K562 (cell line): ENCODE measurements at regions not wholly inside any gene's neighbourhood (a gene's known extent, or its start where the extent isn't known, plus 50 kb on each side); places are given as distances from the start of the nearest gene placed in this dataset.

Experiments used
- BRF1 ChIP-seq: IDR thresholded peaks from 3 replicates; pipeline ENCODE4 v1.6.1; 2011; ENCODE audit warnings: borderline replicate concordance, mild to moderate bottlenecking; ENCODE audit not compliant: insufficient read length; ENCODE audit errors: extremely low read depth
- CBX3 ChIP-seq, 2 experiments: IDR thresholded peaks; 1 replicate in 1 of 2; 2 replicates in 1 of 2; pipeline ENCODE4 v1.6.1; 2012; ENCODE audit warnings: inconsistent platforms in 2 of 2, low read length in 2 of 2, borderline replicate concordance in 1 of 2, control low read depth in 1 of 2
- EHMT2 ChIP-seq: fragments of 450-650 bp; IDR thresholded peaks from 2 replicates; pipeline ENCODE4 v1.6.1; 2018; ENCODE audit warnings: antibody characterized with exemption
- ELF1 ChIP-seq: fragments of 200-800 bp; sonication (Bioruptor generic); IDR thresholded peaks from 2 replicates; pipeline ENCODE4 v1.6.1; 2016; ENCODE audit warnings: missing genetic modification characterization, missing compliant biosample characterization
- EP300 ChIP-seq: IDR thresholded peaks from 2 replicates; pipeline ENCODE4 v1.6.1; 2012; ENCODE audit warnings: low read length, improper control_type of control experiment
- GABPB2 ChIP-seq: fragments of 250-450 bp; sonication (Bioruptor Pico); conservative IDR thresholded peaks from 2 replicates; pipeline ENCODE4 v1.5.1; 2021; ENCODE audit warnings: mild to moderate bottlenecking
- LEF1 ChIP-seq: fragments of 450-650 bp; IDR thresholded peaks from 2 replicates; pipeline ENCODE4 v1.6.1; 2016; ENCODE audit warnings: mild to moderate bottlenecking
- MED1 ChIP-seq: sonication (generic); formaldehyde crosslinking; IDR thresholded peaks from 2 replicates; pipeline ENCODE4 v1.8.1; 2023; ENCODE audit warnings: missing genetic modification reagents, borderline replicate concordance
- MTA1 ChIP-seq: fragments of 450-650 bp; IDR thresholded peaks from 2 replicates; pipeline ENCODE4 v1.6.1; 2017; ENCODE audit warnings: borderline replicate concordance
- OTX1 ChIP-seq: fragments of 450-650 bp; formaldehyde crosslinking; IDR thresholded peaks from 2 replicates; pipeline ENCODE4 v1.4.0; 2022; ENCODE audit warnings: mild to moderate bottlenecking
- PHF21A ChIP-seq: fragments of 450-650 bp; IDR thresholded peaks from 2 replicates; pipeline ENCODE4 v1.6.1; 2017; ENCODE audit warnings: low read depth, borderline replicate concordance
- PHF8 ChIP-seq: fragments of 200-600 bp; sonication (generic); IDR thresholded peaks from 2 replicates; pipeline ENCODE4 v1.6.1; 2012; ENCODE audit warnings: mixed run types, mild to moderate bottlenecking, inconsistent platforms, low read length, moderate library complexity, borderline replicate concordance
- RBBP5 ChIP-seq: fragments of 200-600 bp; sonication (generic); IDR thresholded peaks from 2 replicates; pipeline ENCODE4 v1.6.1; 2012; ENCODE audit warnings: borderline replicate concordance, mild to moderate bottlenecking, low read length, control low read depth, inconsistent platforms; ENCODE audit not compliant: insufficient read depth, poor library complexity, severe bottlenecking
- SAP30 ChIP-seq: fragments of 200-600 bp; sonication (generic); IDR thresholded peaks from 2 replicates; pipeline ENCODE4 v1.6.1; 2012; ENCODE audit warnings: borderline replicate concordance, low read depth, mild to moderate bottlenecking, moderate library complexity, low read length, control low read depth, inconsistent platforms; ENCODE audit not compliant: insufficient read depth, poor library complexity, severe bottlenecking
- SPI1 ChIP-seq: IDR thresholded peaks from 2 replicates; pipeline ENCODE4 v1.6.1; 2011; ENCODE audit warnings: low read depth, low read length, control low read depth, borderline replicate concordance
- TAL1 ChIP-seq: fragments of 450-650 bp; IDR thresholded peaks from 2 replicates; pipeline ENCODE4 v1.6.1; 2016; ENCODE audit warnings: mild to moderate bottlenecking
- TCFL5 ChIP-seq: fragments of 250-450 bp; sonication (Bioruptor Pico); conservative IDR thresholded peaks from 2 replicates; pipeline ENCODE4 v1.6.1; 2021; ENCODE audit warnings: mild to moderate bottlenecking, moderate library complexity, matching md5 sums
- TEAD2 ChIP-seq: fragments of 450-650 bp; IDR thresholded peaks from 2 replicates; pipeline ENCODE4 v1.6.1; 2016; ENCODE audit warnings: missing genetic modification characterization, control low read depth, missing compliant biosample characterization
- XRCC3 ChIP-seq: fragments of 450-650 bp; IDR thresholded peaks from 2 replicates; pipeline ENCODE4 v1.6.1; 2017; ENCODE audit warnings: mild to moderate bottlenecking, moderate library complexity
- ZBTB17 ChIP-seq: fragments of 450-650 bp; formaldehyde crosslinking; IDR thresholded peaks from 2 replicates; pipeline ENCODE4 v1.4.0; 2020; ENCODE audit warnings: mild to moderate bottlenecking
- TF ChIP-seq, protein P1 (sequence below): IDR thresholded peaks from 3 replicates; pipeline ENCODE4 v1.6.1; 2011; ENCODE audit warnings: borderline replicate concordance, mild to moderate bottlenecking, moderate library complexity; ENCODE audit not compliant: insufficient read length; ENCODE audit errors: extremely low read depth
- TF ChIP-seq, protein P2 (sequence below): sonication (generic); IDR thresholded peaks from 2 replicates; pipeline ENCODE4 v1.6.1; 2016
- TF ChIP-seq, protein P3 (sequence below): fragments of 250-450 bp; sonication (Bioruptor Pico); IDR thresholded peaks from 2 replicates; pipeline ENCODE4 v1.9.0; 2021; ENCODE audit warnings: mild to moderate bottlenecking, inconsistent platforms

DNA sequence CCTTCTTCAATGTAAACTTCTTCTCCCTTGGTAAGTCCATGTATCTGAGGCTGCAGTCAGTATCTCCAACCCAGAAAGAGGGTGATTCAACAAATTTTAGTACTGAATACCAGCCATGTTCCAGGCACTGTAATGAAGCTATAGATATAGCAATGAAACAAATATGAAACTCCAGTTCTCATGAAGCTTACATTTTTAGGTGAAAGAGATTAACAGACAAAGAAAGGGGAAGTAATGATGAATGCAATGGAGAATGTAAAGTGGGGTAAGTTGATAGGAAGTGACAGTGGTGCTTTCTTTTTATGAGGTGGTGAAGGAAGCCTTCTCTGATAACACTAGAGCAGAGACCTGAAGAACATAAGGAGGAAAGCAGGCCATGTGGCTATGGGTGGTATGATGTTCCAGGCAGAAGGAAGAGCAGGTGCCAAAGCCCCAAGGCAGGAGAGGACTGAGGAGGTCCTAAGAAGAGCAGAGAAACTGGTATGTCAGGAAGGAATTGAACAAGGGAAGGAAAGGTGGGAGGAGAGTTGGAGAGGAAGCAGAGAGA lies 143.6 kb downstream of the TFAP2B start (continued):
- TF ChIP-seq, protein P1, sequence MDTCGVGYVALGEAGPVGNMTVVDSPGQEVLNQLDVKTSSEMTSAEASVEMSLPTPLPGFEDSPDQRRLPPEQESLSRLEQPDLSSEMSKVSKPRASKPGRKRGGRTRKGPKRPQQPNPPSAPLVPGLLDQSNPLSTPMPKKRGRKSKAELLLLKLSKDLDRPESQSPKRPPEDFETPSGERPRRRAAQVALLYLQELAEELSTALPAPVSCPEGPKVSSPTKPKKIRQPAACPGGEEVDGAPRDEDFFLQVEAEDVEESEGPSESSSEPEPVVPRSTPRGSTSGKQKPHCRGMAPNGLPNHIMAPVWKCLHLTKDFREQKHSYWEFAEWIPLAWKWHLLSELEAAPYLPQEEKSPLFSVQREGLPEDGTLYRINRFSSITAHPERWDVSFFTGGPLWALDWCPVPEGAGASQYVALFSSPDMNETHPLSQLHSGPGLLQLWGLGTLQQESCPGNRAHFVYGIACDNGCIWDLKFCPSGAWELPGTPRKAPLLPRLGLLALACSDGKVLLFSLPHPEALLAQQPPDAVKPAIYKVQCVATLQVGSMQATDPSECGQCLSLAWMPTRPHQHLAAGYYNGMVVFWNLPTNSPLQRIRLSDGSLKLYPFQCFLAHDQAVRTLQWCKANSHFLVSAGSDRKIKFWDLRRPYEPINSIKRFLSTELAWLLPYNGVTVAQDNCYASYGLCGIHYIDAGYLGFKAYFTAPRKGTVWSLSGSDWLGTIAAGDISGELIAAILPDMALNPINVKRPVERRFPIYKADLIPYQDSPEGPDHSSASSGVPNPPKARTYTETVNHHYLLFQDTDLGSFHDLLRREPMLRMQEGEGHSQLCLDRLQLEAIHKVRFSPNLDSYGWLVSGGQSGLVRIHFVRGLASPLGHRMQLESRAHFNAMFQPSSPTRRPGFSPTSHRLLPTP, result no peak
- TF ChIP-seq, protein P2, sequence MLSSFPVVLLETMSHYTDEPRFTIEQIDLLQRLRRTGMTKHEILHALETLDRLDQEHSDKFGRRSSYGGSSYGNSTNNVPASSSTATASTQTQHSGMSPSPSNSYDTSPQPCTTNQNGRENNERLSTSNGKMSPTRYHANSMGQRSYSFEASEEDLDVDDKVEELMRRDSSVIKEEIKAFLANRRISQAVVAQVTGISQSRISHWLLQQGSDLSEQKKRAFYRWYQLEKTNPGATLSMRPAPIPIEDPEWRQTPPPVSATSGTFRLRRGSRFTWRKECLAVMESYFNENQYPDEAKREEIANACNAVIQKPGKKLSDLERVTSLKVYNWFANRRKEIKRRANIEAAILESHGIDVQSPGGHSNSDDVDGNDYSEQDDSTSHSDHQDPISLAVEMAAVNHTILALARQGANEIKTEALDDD, result 0 out of 2 replicates have a peak, but pooled peaks have one; percentile 35
- no peak for TF ChIP-seq PHF21A
- TF ChIP-seq EP300, result peak; percentile 66; the same call in 1 of the 2 replicates
- TF ChIP-seq ZBTB17, result peak; percentile 69; the same call in 1 of the 2 replicates
- peak; percentile 57 for TF ChIP-seq TAL1
- TF ChIP-seq MTA1, result peak; percentile 69
- no peak for TF ChIP-seq ELF1 (tag)
- TF ChIP-seq CBX3 (IDR thresholded peaks at IDR 0.05; ENCODE audit: borderline replicate concordance in 1 of 2, low read length in 2 of 2), result no peak
- peak; percentile 55 for TF ChIP-seq RBBP5
- TF ChIP-seq LEF1, result 0 out of 2 replicates have a peak, but pooled peaks have one; percentile 36
- TF ChIP-seq GABPB2 (CRISPR knock-in tag), result no peak
- TF ChIP-seq SPI1, result 0 out of 2 replicates have a peak, but pooled peaks have one; percentile 34
- TF ChIP-seq TEAD2 (tag), result 0 out of 2 replicates have a peak, but pooled peaks have one; percentile 32
- TF ChIP-seq XRCC3, result no peak
- peak; percentile 77; the same call in 1 of the 2 replicates for TF ChIP-seq OTX1 (CRISPR knock-in tag)
- TF ChIP-seq BRF1, result no peak
- peak; percentile 88 for TF ChIP-seq EHMT2
- TF ChIP-seq PHF8, result peak; percentile 10; the same call in 1 of the 2 replicates
- TF ChIP-seq, protein P3, sequence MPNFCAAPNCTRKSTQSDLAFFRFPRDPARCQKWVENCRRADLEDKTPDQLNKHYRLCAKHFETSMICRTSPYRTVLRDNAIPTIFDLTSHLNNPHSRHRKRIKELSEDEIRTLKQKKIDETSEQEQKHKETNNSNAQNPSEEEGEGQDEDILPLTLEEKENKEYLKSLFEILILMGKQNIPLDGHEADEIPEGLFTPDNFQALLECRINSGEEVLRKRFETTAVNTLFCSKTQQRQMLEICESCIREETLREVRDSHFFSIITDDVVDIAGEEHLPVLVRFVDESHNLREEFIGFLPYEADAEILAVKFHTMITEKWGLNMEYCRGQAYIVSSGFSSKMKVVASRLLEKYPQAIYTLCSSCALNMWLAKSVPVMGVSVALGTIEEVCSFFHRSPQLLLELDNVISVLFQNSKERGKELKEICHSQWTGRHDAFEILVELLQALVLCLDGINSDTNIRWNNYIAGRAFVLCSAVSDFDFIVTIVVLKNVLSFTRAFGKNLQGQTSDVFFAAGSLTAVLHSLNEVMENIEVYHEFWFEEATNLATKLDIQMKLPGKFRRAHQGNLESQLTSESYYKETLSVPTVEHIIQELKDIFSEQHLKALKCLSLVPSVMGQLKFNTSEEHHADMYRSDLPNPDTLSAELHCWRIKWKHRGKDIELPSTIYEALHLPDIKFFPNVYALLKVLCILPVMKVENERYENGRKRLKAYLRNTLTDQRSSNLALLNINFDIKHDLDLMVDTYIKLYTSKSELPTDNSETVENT (CRISPR knock-in tag), result no peak
- TF ChIP-seq SAP30, result no peak
- 0 out of 2 replicates have a peak, but pooled peaks have one; percentile 16 for TF ChIP-seq TCFL5
- no peak for TF ChIP-seq MED1
